Erythroblast (primary cell): ENCODE measurements at regions not wholly inside any gene's neighbourhood (a gene's known extent, or its start where the extent isn't known, plus 50 kb on each side); places are given as distances from the start of the nearest gene placed in this dataset.

Source experiments
- GATA1 ChIP-seq: IDR thresholded peaks from 2 replicates; pipeline ENCODE4 v1.6.1; 2011; ENCODE audit warnings: low read depth, mild to moderate bottlenecking, control low read depth, low read length, moderate library complexity
- POLR2A ChIP-seq: IDR thresholded peaks from 2 replicates; pipeline ENCODE4 v1.6.1; 2011; ENCODE audit warnings: mild to moderate bottlenecking, low read length

DNA sequence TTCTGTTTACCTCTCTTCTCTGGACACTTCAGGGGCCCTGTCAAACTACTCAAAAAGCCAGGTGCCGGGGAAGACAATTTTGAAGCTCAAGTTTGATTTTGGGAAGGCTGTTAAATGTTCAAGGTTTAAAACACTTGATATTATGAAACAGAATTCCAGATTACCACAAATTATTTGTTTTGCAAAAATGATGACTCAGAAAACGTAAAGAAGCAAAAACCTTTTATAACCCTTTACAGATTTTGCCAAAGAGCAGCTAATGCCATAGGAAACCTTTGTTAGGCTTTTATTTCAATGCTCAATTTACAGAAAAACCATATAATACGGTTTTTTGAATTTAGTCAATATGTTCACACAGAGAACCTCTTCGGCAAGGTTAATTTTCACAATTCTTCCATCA, 593.4 kb upstream of the ZP4 start:
- no peak for TF ChIP-seq POLR2A
- no peak for TF ChIP-seq GATA1
